ENCODE measurements at regions not wholly inside any gene's neighbourhood (a gene's known extent, or its start where the extent isn't known, plus 50 kb on each side); places are given as distances from the start of the nearest gene placed in this dataset.

GRCh38 chr6:170131351-170131750 lies 159.5 kb downstream of the DLL1 start:
- no peak for DNase-seq

- DNase-seq: no peak
Observed at GRCh38 chr6:170130771-170131241, 160.1 kb downstream of the DLL1 start.

GRCh38 chr6:170130201-170130621 lies 160.7 kb downstream of the DLL1 start:
- DNase-seq: no peak

- DNase-seq: no peak
Observed at GRCh38 chr6:170129691-170130171, 161.1 kb downstream of the DLL1 start.

- no peak for DNase-seq
Observed at GRCh38 chr6:170128811-170129681, 161.8 kb downstream of the DLL1 start.

GRCh38 chr6:170128346-170128745 lies 162.5 kb downstream of the DLL1 start:
- DNase-seq: no peak

GRCh38 chr6:170127151-170127550 lies 163.7 kb downstream of the DLL1 start:
- DNase-seq: no peak

- DNase-seq: no peak
Observed at GRCh38 chr6:170125456-170126300, 165.2 kb downstream of the DLL1 start.

- no peak for DNase-seq
Observed at GRCh38 chr6:170124836-170125235, 166.0 kb downstream of the DLL1 start.

GRCh38 chr6:170124150-170124549 lies 166.7 kb downstream of the DLL1 start:
- no peak for DNase-seq

GRCh38 chr6:170122651-170123050 lies 168.2 kb downstream of the DLL1 start:
- DNase-seq: no peak

GRCh38 chr6:170117111-170117972 lies 173.5 kb downstream of the DLL1 start:
- DNase-seq: no peak

GRCh38 chr6:170116636-170117035 lies 174.2 kb downstream of the DLL1 start:
- DNase-seq: no peak

- no peak for DNase-seq
Observed at GRCh38 chr6:170114956-170115855, 175.7 kb downstream of the DLL1 start.

- DNase-seq: no peak
Observed at GRCh38 chr6:170114187-170114945, 176.5 kb downstream of the DLL1 start.

- DNase-seq: no peak
Observed at GRCh38 chr6:170113141-170113540, 177.7 kb downstream of the DLL1 start.

- DNase-seq: no peak
Observed at GRCh38 chr6:170112583-170112860, 178.4 kb downstream of the DLL1 start.

GRCh38 chr6:170111816-170112582 lies 178.9 kb downstream of the DLL1 start:
- DNase-seq: no peak

GRCh38 chr6:170111141-170111664 lies 179.7 kb downstream of the DLL1 start:
- no peak for DNase-seq

Measured in AML-193 (cell line).